Testis (tissue), 2 donors: ENCODE measurements at regions not wholly inside any gene's neighbourhood (a gene's known extent, or its start where the extent isn't known, plus 50 kb on each side); places are given as distances from the start of the nearest gene placed in this dataset.
"Not testable (repeated sequence)": the region's sequence is repeated elsewhere in the genome, so short reads cannot be mapped to it uniquely, and the experiment has no call there.

Source experiments
- POLR2A ChIP-seq: fragments of 450-650 bp; IDR thresholded peaks from one replicate; pipeline ENCODE4 v1.6.1; 2017; ENCODE audit warnings: antibody characterized with exemption, mild to moderate bottlenecking, moderate library complexity
- TF ChIP-seq, protein P1 (sequence below), 3 experiments: fragments of 450-650 bp in 2 of 3; fragments of 200-600 bp in 1 of 3; sonication (generic) in 1 of 3; IDR thresholded peaks; one replicate each; pipeline ENCODE4 v1.5.1; 2016 to 2019; ENCODE audit warnings: antibody characterized with exemption in 3 of 3, mild to moderate bottlenecking in 2 of 3, moderate library complexity in 1 of 3

DNA sequence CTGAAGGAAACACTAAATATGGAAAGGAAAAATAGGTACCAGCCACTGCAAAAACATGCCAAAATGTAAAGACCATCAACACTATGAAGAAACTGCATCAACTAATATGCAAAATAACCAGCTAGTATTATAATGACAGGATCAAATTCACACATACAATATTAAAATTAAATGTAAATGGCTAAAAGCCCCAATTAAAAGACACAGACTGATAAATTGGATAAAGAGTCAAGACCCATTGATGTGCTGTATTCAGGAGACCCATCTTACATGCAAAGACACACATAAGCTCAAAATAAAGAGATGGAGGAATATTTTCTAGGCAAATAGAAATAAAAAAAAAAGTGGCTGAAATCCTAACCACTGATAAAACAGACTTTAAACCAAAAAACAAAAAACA lies 427.5 kb upstream of the ADGRB3 start:
- not testable (repeated sequence) for TF ChIP-seq POLR2A
- TF ChIP-seq, protein P1, sequence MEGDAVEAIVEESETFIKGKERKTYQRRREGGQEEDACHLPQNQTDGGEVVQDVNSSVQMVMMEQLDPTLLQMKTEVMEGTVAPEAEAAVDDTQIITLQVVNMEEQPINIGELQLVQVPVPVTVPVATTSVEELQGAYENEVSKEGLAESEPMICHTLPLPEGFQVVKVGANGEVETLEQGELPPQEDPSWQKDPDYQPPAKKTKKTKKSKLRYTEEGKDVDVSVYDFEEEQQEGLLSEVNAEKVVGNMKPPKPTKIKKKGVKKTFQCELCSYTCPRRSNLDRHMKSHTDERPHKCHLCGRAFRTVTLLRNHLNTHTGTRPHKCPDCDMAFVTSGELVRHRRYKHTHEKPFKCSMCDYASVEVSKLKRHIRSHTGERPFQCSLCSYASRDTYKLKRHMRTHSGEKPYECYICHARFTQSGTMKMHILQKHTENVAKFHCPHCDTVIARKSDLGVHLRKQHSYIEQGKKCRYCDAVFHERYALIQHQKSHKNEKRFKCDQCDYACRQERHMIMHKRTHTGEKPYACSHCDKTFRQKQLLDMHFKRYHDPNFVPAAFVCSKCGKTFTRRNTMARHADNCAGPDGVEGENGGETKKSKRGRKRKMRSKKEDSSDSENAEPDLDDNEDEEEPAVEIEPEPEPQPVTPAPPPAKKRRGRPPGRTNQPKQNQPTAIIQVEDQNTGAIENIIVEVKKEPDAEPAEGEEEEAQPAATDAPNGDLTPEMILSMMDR (IDR thresholded peaks at IDR 0.05), result not testable (repeated sequence)
